ENCODE measurements at regions not wholly inside any gene's neighbourhood (a gene's known extent, or its start where the extent isn't known, plus 50 kb on each side); places are given as distances from the start of the nearest gene placed in this dataset.
"Not testable (repeated sequence)": the region's sequence is repeated elsewhere in the genome, so short reads cannot be mapped to it uniquely, and the experiment has no call there.

DNA sequence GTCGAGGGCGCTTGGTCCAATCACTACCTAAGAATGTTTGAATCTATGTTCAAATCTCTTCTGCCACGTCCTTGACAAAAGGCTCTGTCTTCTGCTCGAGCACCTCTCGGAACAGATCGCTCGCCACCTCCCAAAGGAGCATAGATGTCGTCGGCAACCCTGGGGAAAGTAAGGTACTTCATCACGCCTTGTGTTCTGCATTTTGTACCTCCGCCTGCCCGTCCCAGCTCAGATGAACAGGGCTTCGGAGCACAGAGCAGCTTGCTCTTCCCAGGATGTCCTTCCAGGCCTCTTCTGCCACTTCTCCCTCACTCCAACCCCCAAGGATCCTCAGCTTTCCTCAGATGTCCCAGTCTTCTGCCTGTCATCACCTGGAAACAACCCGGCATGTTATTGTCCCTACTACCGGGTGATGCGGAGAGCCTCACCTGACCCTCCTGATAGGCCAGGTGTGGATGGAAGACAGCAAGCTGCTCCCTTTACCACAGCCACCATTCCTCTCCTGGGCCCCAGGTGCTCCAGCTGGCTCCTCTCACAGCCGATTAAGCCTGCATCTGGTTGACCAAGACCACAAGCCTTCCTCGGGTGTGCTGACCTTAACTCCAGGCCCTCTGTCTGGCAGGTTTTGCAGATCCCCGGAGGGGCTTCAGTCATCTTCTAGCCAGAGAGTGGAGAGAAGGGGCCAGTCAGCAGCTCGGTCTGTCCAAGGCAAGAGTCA is 270.5 kb downstream of the FAM43A start:
- TF ChIP-seq CTCF (IDR thresholded peaks at IDR 0.05; ENCODE audit: insufficient read depth, low read length): no peak
- DNase-seq (ENCODE audit: low read depth): no peak
- H3K4me3 ChIP-seq (ENCODE audit: low read depth, low read length): no peak overlapping the region

DNA sequence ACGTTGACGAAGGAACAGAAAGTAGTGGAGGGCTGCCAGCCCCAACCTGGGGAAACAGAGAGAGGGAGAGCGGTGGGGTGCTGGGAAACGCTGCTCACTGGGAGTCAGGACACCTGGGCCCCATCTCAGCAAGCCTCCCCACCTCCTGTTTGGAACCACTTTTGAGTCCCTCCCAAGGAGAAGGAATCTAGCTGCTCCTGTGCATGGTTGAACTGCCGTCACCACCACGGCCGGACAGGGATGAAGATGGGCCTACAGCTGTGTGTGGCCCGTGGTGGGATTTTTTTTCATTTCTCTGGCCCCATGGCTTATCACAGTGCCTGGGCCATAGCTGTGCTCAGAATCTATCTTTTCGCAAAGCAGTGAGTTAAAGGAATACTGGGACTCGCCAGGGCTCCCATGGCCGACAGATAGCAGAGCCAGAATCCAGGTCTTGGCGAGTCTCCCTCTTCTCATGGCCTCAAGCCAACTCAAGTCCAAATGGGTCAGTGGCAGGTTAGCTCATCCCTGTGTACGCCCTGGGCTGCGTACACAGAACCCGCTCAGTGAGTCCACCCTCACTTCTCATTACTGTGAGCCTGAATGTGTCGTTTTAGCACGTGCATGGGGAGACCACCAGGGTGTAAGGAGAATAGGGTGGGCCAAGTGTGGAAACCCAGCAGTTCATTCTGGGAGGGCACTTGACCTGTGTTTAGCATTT is 271.2 kb downstream of the FAM43A start:
- no peak overlapping the region for H3K4me3 ChIP-seq (ENCODE audit: low read depth, low read length)
- DNase-seq (ENCODE audit: low read depth): no peak
- no peak for TF ChIP-seq CTCF (IDR thresholded peaks at IDR 0.05; ENCODE audit: insufficient read depth, low read length)

DNA sequence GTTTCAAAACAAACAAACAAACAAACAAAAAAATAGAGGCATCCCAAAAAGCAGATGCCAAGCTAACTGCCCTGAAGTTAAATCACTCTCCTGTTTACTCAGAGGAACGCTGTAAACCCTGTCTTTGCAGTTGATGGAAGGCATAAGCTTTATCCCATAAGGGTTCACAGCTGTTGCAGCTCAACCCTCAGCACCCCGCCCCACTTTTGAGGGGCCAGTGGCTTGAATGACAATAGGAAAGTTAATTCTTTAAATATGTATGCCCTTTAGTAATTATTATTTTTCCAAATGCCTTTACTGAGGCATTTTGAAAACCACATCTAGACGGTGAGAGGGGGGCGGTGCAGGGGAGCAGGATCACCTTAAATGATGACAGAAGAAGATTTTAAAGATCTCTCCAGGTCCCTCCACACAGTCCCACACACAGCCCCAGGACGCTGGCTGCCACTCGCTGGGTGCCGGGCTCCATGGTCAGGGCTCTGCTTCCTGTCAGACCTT is 272.1 kb downstream of the FAM43A start:
- H3K4me3 ChIP-seq (ENCODE audit: low read depth, low read length): no peak overlapping the region
- no peak for DNase-seq (ENCODE audit: low read depth)
- TF ChIP-seq CTCF (IDR thresholded peaks at IDR 0.05; ENCODE audit: insufficient read depth, low read length): no peak

- TF ChIP-seq CTCF (IDR thresholded peaks at IDR 0.05; ENCODE audit: insufficient read depth, low read length): no peak
- no peak for DNase-seq (ENCODE audit: low read depth)
- no peak overlapping the region for H3K4me3 ChIP-seq (ENCODE audit: low read depth, low read length)
These were observed 273.5 kb downstream of the FAM43A start for GRCh38 chr3:194959217-194959616.

- DNase-seq (ENCODE audit: low read depth); H3K4me3 ChIP-seq (ENCODE audit: low read depth, low read length): not testable (repeated sequence)
These were observed 274.0 kb downstream of the FAM43A start for GRCh38 chr3:194959666-194960065.

- H3K4me3 ChIP-seq (ENCODE audit: low read depth, low read length): no peak overlapping the region
- DNase-seq (ENCODE audit: low read depth): no peak
- TF ChIP-seq CTCF (IDR thresholded peaks at IDR 0.05; ENCODE audit: insufficient read depth, low read length): no peak
These were observed 274.9 kb downstream of the FAM43A start for GRCh38 chr3:194960446-194961032.

- TF ChIP-seq CTCF (IDR thresholded peaks at IDR 0.05; ENCODE audit: insufficient read depth, low read length): no peak
- no peak for DNase-seq (ENCODE audit: low read depth)
- no peak overlapping the region for H3K4me3 ChIP-seq (ENCODE audit: low read depth, low read length)
These were observed 275.5 kb downstream of the FAM43A start for GRCh38 chr3:194961149-194961548.
